Left ventricle myocardium superior (tissue), 1 donor: ENCODE measurements at regions not wholly inside any gene's neighbourhood (a gene's known extent, or its start where the extent isn't known, plus 50 kb on each side); places are given as distances from the start of the nearest gene placed in this dataset.

Experiments used
- ATAC-seq: fragments of 200-7000 bp; cut with Tn5 transposase; one replicate; pipeline ENCODE4 v1.9.1; 2020; ENCODE audit warnings: mild to moderate bottlenecking, moderate library complexity
- DNase-seq: peaks from one replicate; pipeline ENCODE4 v3.0.0-alpha.2; 2020
- intact Hi-C: fragments of 100-400 bp; cut with micrococcal nuclease; formaldehyde crosslinking; loops from one replicate; pipeline ENCODE4 v1.11.0; 2022
- donor health status: DM: no; HTN: yes; CAD: no; lungs with severe emphysema.

- ATAC-seq: no peak
- DNase-seq: no peak
- intact Hi-C loops: no loop called here
Observed at GRCh38 chr5:101437351-101437750, 534.3 kb upstream of the ST8SIA4 start.

DNA sequence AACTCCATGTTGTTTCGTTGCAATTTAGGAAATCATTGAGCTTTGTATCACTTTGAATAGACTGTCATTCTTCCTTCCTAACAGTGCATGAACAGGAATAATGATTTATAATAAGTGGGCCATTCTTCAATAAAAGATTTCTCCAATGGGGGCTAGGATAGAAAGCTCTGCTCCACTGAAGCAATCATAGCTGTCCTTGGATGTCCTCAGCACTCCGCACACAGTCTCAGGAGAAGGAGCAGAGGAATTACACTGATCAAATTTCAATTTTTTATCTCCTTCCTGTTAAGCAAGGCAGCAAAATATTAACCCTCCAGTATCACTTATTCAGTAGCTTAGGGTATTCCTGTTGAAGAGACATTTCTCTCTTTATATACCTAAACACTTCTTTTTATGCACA, 532.7 kb upstream of the ST8SIA4 start:
- DNase-seq (no peak), ATAC-seq (no peak)
- intact Hi-C loops: no loop called here

GRCh38 chr5:101431201-101431600, 528.1 kb upstream of the ST8SIA4 start:
- intact Hi-C loops: no loop called here
- DNase-seq (no peak), ATAC-seq (no peak)

DNA sequence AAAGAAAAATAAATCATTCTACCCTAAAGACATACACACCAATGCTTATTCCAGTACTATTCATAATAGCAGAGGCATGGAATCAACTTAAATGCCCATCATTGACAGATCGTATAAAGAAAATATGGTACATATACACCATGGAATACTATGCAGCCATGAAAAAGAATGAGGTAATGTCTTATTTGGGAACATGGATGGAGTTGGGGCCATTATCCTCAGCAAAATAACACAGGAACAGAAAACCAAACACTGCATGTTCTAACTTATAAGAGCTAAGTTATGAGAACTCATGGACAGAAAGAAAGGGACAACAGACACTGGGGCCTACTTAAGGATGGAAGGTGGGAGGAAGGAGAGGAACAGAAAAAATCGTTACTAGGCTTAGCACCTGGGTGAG, 527.5 kb upstream of the ST8SIA4 start:
- DNase-seq: no peak
- no peak for ATAC-seq
- intact Hi-C loops: no loop called here

- intact Hi-C loops: no loop called here
- ATAC-seq: no peak
- no peak for DNase-seq
Observed at GRCh38 chr5:101429241-101429640, 526.2 kb upstream of the ST8SIA4 start.

GRCh38 chr5:101425339-101425859, 522.3 kb upstream of the ST8SIA4 start:
- ATAC-seq: no peak
- intact Hi-C loops: no loop called here
- DNase-seq: no peak

DNA sequence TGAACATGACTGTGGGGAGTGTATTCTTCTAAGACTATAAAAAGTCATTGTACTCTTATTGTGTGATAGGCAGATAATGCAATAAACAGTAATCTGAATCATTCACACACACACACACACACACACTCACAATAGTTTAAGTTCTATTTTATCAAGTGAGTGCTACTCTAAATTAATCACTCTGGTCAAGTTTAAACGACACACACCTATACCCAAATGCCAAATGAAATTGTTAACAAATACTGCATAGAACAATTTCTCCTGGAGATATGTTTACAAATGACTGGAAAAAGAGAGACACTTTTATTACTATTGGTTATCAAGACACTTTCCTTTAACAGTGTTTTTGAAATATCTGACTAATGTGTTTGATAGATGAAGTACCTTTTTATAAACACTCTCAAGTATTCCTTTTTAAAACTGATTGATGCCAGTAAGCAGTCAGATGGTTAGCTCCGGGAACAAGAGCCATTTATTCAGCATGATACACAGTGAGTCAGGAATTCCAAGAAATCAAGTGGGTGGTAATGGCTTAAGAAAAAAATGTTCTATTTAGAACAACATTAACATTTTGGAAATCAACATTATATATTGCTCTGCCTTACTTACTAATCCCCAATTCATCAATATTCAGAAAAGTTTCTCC, 521.6 kb upstream of the ST8SIA4 start:
- DNase-seq: no peak
- ATAC-seq: no peak
- intact Hi-C loops: no loop called here

- DNase-seq (no peak), ATAC-seq (no peak)
- intact Hi-C loops: no loop called here
Observed at GRCh38 chr5:101418713-101419118, 515.6 kb upstream of the ST8SIA4 start.

DNA sequence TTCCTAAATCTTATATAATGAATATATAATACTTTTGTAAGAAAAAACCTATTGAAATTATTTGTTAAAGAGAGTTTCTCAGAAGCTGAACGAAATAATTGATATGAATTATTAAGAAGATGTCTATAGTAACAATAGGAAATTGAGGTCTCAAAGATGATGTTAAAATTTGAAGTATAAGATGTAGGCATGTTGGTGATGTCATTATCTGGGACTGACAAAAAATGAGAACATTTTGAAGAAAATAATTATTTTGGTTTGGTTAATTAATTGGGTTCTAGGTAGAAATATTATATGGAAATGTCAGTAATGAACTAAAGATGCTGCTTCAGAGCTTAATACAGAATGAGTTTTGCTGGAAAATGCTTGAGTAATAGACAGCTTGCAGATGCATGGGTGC, 501.4 kb upstream of the ST8SIA4 start:
- no peak for ATAC-seq
- intact Hi-C loops: no loop called here
- DNase-seq: no peak

GRCh38 chr5:101393795-101394450, 490.8 kb upstream of the ST8SIA4 start:
- intact Hi-C loops: no loop called here
- DNase-seq (no peak), ATAC-seq (no peak)

- ATAC-seq (no peak), DNase-seq (no peak)
- intact Hi-C loops: no loop called here
Observed at GRCh38 chr5:101390151-101390908, 487.2 kb upstream of the ST8SIA4 start.

GRCh38 chr5:101385276-101385675, 482.2 kb upstream of the ST8SIA4 start:
- DNase-seq (no peak), ATAC-seq (no peak)
- intact Hi-C loops: no loop called here

DNA sequence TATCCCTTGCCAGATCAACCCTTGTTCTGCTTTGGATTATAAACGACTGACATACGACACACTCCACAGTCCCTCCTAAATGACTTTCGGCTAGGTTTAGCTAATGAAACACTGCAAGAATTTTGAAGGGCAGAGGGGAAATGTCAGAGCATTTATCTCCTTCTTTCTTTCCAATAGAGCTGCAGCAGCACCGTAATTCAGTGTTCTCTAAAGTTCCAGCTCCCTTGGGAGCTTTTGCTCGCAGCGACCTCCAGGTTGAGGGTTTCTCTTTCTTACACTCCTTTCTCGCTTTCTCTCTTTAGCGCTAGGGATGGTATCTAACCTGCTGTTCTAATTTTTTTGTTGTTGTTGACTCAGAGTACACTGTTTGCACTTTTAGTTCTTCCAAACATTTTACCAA, 467.1 kb upstream of the ST8SIA4 start:
- DNase-seq (no peak), ATAC-seq (no peak)
- intact Hi-C loops: no loop called here

- intact Hi-C loops: no loop called here
- DNase-seq (no peak), ATAC-seq (no peak)
Observed at GRCh38 chr5:101364469-101364868, 461.4 kb upstream of the ST8SIA4 start.

DNA sequence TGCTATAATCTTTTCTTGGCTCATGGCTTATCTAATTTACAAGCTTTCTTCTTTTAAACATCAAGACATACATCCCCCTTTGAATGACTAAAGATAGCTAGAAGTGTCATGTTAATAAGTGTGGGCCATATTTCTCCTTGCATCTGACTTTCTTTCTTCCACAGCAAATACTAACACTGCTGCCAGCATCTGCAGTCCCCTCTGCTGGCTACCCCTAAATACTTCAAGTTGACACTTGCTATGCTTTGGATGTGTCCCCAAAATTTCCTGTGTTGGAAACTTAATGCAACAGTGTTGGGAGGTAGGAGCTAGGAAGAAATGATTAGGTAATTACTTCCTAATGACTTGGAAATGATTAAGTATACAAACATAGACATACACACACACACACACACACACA, 459.0 kb upstream of the ST8SIA4 start:
- ATAC-seq: no peak
- DNase-seq: no peak
- intact Hi-C loops: no loop called here

DNA sequence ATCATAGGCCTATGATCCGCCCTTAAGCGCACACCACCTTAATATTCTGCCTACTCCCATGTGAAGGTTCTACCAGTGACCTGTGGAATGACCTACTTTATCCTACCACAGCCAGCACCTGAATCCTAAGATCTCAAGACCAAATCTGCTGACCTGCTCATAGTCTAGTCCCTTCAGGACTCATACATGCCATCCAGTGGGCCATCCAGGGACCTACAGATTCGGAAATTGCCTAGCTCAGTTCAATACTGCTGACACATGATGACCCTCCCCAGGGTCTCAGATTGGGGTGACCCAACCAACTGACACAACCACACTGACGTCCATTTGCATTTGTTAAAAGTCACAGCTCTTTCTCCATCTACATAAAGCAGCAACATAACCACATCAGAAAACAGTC, 443.8 kb upstream of the ST8SIA4 start:
- DNase-seq (no peak), ATAC-seq (no peak)
- intact Hi-C loops: no loop called here

DNA sequence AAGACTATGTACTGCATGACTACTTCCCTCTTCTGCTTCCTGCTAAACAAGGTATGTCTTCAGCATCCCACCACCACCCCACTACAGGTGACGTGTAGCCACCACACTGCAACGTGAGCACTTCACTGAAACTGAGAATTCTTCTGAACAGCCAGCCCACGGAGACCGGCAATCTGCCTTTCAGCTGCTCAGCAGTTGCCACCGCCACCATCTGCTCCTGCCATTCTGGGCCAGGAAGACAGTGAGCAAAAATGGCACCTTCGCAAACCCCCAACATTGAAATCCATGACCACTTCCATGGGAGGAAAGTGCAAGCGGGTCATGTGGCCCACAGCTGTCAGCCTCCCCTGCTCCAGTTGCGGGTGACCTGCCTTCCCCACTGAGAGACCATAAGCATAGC, 443.4 kb upstream of the ST8SIA4 start:
- ATAC-seq: no peak
- intact Hi-C loops: no loop called here
- DNase-seq: no peak

DNA sequence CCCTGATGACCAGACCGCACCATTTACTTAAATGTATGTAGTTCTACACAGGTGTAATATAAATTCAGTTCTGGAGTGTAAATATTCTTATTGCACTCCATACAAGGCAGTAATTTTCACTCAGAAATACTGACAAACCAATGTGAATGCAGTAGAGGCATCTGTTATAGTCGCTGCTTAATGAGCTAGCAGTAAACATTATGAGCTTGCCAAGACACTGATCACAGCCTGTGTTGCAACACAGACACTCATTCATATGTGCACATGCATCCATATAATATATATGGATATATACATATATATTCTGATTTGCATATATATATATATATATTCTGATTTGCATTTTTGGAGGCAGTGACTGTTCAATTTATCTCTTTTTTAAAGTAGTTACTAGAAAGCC, 435.1 kb upstream of the ST8SIA4 start:
- no peak for ATAC-seq
- intact Hi-C loops: no loop called here

GRCh38 chr5:101327816-101328215, 424.7 kb upstream of the ST8SIA4 start:
- no peak for ATAC-seq

More for the DNA sequence above, 435.1 kb upstream of the ST8SIA4 start:
- no peak for DNase-seq

DNA sequence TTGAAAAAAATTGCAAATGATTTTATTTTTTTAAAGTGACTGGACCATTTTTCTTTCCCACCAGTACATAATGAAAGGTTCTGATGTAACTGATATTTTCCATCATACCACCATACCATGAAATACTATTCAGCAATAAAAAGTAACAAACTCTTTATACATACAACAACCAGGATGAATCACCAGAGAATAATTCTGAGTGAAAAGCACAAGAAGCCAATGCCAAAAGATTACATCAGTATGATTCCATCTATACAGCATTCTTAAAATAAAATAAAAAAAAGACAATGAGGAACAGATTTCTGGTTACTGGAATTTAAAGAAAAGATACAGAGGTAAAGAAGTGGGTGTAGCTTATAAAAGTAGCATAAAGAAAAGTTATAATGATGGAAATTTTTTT, 423.7 kb upstream of the ST8SIA4 start:
- intact Hi-C loops: no loop called here
- no peak for ATAC-seq
- no peak for DNase-seq

More at GRCh38 chr5:101327816-101328215, 424.7 kb upstream of the ST8SIA4 start:
- intact Hi-C loops: no loop called here
- no peak for DNase-seq
